ENCODE measurements at regions not wholly inside any gene's neighbourhood (a gene's known extent, or its start where the extent isn't known, plus 50 kb on each side); places are given as distances from the start of the nearest gene placed in this dataset.

DNA sequence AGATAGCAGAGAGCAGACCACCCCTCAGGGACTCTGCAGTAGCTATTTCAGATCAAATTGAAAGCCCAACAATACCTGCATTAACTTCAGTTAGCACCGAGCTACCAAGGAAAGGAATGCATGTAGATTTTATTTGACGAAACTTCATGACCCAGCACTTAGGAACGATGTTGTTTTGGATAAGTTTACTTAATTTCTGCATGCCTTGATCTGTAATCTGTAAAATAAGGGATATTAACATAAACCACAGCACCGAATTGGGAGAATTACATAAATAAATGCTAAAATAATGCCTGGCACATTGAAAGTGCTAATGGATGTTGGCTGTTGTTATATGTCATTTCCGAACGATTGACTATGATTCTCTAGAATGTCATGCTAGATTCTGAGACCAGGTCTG is 435.8 kb upstream of the CLINT1 start:
- Mint-ChIP-seq H3K27me3 (ENCODE audit: unreplicated experiment) (no peaks in the 10 kb centered on the region), H3K4me1 (ENCODE audit: low read depth, unreplicated experiment) (peaks cover 5% of the 10 kb centered on the region), H3K9me3 (ENCODE audit: unreplicated experiment) (no peaks in the 10 kb centered on the region), H3K4me3 (ENCODE audit: unreplicated experiment) (no peak overlapping the region), H3K36me3 (ENCODE audit: unreplicated experiment) (peaks cover 6% of the 10 kb centered on the region), H3K27ac (ENCODE audit: unreplicated experiment) (no peak overlapping the region)
- TF ChIP-seq CTCF (IDR thresholded peaks at IDR 0.05; ENCODE audit: partially characterized antibody, unreplicated experiment): no peak
- no peak for DNase-seq

GRCh38 chr5:158292981-158293380 is 434.0 kb upstream of the CLINT1 start:
- Mint-ChIP-seq H3K4me3 (ENCODE audit: unreplicated experiment) (no peak overlapping the region), H3K9me3 (ENCODE audit: unreplicated experiment) (no peaks in the 10 kb centered on the region), H3K27me3 (ENCODE audit: unreplicated experiment) (no peaks in the 10 kb centered on the region), H3K36me3 (ENCODE audit: unreplicated experiment) (peaks cover 11% of the 10 kb centered on the region), H3K27ac (ENCODE audit: unreplicated experiment) (no peak overlapping the region), H3K4me1 (ENCODE audit: low read depth, unreplicated experiment) (peaks cover 3% of the 10 kb centered on the region)
- no peak for DNase-seq
- TF ChIP-seq CTCF (IDR thresholded peaks at IDR 0.05; ENCODE audit: partially characterized antibody, unreplicated experiment): no peak

DNA sequence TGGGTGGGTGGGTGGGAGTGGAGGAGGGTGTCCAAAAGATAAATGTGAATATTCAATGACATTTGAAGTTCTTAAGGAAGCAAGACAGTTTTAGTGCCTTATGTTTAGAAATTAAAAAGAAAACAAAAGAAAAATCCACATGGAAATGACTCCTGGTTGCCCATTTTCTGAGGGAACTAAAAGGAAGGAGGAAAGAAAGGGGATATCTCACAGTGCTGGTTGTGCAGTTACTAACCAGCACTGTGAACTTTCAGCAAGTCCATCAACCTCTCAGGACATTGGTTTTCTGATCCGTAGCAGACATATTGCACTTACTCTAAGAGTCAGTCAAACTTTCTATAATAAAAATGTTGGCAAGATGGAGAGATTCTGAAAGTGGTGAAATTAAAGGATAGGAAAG is 431.0 kb upstream of the CLINT1 start:
- H3K27ac Mint-ChIP-seq (ENCODE audit: unreplicated experiment): no peak overlapping the region
- H3K27me3 Mint-ChIP-seq (ENCODE audit: unreplicated experiment): peaks cover 1% of the 10 kb centered on the region
- peaks cover 3% of the 10 kb centered on the region for H3K4me1 Mint-ChIP-seq (ENCODE audit: low read depth, unreplicated experiment)
- H3K9me3 Mint-ChIP-seq (ENCODE audit: unreplicated experiment): no peaks in the 10 kb centered on the region
- DNase-seq: no peak
- H3K36me3 Mint-ChIP-seq (ENCODE audit: unreplicated experiment): peaks cover 5% of the 10 kb centered on the region
- TF ChIP-seq CTCF (IDR thresholded peaks at IDR 0.05; ENCODE audit: partially characterized antibody, unreplicated experiment): no peak
- H3K4me3 Mint-ChIP-seq (ENCODE audit: unreplicated experiment): no peak overlapping the region

- TF ChIP-seq CTCF (IDR thresholded peaks at IDR 0.05; ENCODE audit: partially characterized antibody, unreplicated experiment): no peak
- H3K36me3 Mint-ChIP-seq (ENCODE audit: unreplicated experiment): peaks cover 5% of the 10 kb centered on the region
- H3K4me3 Mint-ChIP-seq (ENCODE audit: unreplicated experiment): no peak overlapping the region
- peaks cover 3% of the 10 kb centered on the region for H3K4me1 Mint-ChIP-seq (ENCODE audit: low read depth, unreplicated experiment)
- H3K27me3 Mint-ChIP-seq (ENCODE audit: unreplicated experiment): peaks cover 1% of the 10 kb centered on the region
- H3K27ac Mint-ChIP-seq (ENCODE audit: unreplicated experiment): no peak overlapping the region
- no peaks in the 10 kb centered on the region for H3K9me3 Mint-ChIP-seq (ENCODE audit: unreplicated experiment)
- DNase-seq: no peak
Observed at GRCh38 chr5:158288272-158288657, 429.3 kb upstream of the CLINT1 start.

- no peak overlapping the region for H3K4me3 Mint-ChIP-seq (ENCODE audit: unreplicated experiment)
- H3K27ac Mint-ChIP-seq (ENCODE audit: unreplicated experiment): no peak overlapping the region
- peaks cover 5% of the 10 kb centered on the region for H3K36me3 Mint-ChIP-seq (ENCODE audit: unreplicated experiment)
- no peaks in the 10 kb centered on the region for H3K9me3 Mint-ChIP-seq (ENCODE audit: unreplicated experiment)
- no peak for DNase-seq
- peaks cover 3% of the 10 kb centered on the region for H3K4me1 Mint-ChIP-seq (ENCODE audit: low read depth, unreplicated experiment)
- peaks cover 1% of the 10 kb centered on the region for H3K27me3 Mint-ChIP-seq (ENCODE audit: unreplicated experiment)
- no peak for TF ChIP-seq CTCF (IDR thresholded peaks at IDR 0.05; ENCODE audit: partially characterized antibody, unreplicated experiment)
Observed at GRCh38 chr5:158287643-158288271, 428.8 kb upstream of the CLINT1 start.

Measured in glutamatergic neuron (in vitro differentiated cells).